Heart right ventricle (tissue), 16 donors: ENCODE measurements at regions not wholly inside any gene's neighbourhood (a gene's known extent, or its start where the extent isn't known, plus 50 kb on each side); places are given as distances from the start of the nearest gene placed in this dataset.

Source experiments
- ATAC-seq, 8 donors: fragments of 200-7000 bp; cut with Tn5 transposase; one replicate each; pipeline ENCODE4 v1.9.1; 2020; ENCODE audit warnings: mild to moderate bottlenecking in 8 of 8, moderate library complexity in 8 of 8, moderate number of reproducible peaks in 1 of 8
- DNase-seq, 2 donors: peaks; one replicate each; pipeline ENCODE4 v3.0.0-alpha.2; 2020
- H3K27ac ChIP-seq, 10 donors: fragments of 200-600 bp; sonication (generic) in 2 of 10; one replicate each; pipeline versions ENCODE4 v1.5.0 to v1.8.0; 2020 to 2022; ENCODE audit warnings: mild to moderate bottlenecking in 3 of 10
- H3K27me3 ChIP-seq, 7 donors: fragments of 200-600 bp; one replicate each; pipeline ENCODE4 v1.8.0; 2021 to 2022; ENCODE audit warnings: mild to moderate bottlenecking in 2 of 7
- H3K36me3 ChIP-seq, 9 donors: fragments of 200-600 bp; sonication (generic) in 1 of 9; one replicate each; pipeline versions ENCODE4 v1.5.0 to v1.8.0; 2020 to 2022; ENCODE audit warnings: mild to moderate bottlenecking in 2 of 9
- H3K4me1 ChIP-seq, 9 donors: fragments of 200-600 bp; sonication (generic) in 1 of 9; one replicate each; pipeline versions ENCODE4 v1.5.0 to v1.8.0; 2020 to 2022; ENCODE audit warnings: mild to moderate bottlenecking in 4 of 9
- H3K4me3 ChIP-seq, 10 donors: fragments of 200-600 bp; sonication (generic) in 2 of 10; one replicate each; pipeline versions ENCODE4 v1.5.0 to v1.8.0; 2020 to 2022; ENCODE audit warnings: mild to moderate bottlenecking in 7 of 10, moderate library complexity in 2 of 10
- H3K9me3 ChIP-seq, 11 donors: fragments of 200-600 bp in 10 of 11; sonication (generic) in 2 of 11; one replicate each; pipeline versions ENCODE4 v1.5.0 to v1.8.0; 2013 to 2022; ENCODE audit warnings: mild to moderate bottlenecking in 2 of 11, control low read depth in 1 of 11, moderate library complexity in 1 of 11
- WGBS, 2 donors: extraction: QIAGEN DNeasy Blood & Tissue Kit; methylation state at CpG; one replicate each; pipeline ENCODE4 v1.1.7; 2013; ENCODE audit warnings: inconsistent platforms in 1 of 2; 5-methylcytosine and 5-hydroxymethylcytosine counted together
- intact Hi-C, 10 donors: fragments of 100-400 bp; cut with DNase I; formaldehyde crosslinking; loops; one replicate each; pipeline versions ENCODE4 v1.11.1 to v1.14.2; 2022
- TF ChIP-seq, protein P1 (sequence below), 9 donors: fragments of 200-600 bp; sonication (generic) in 2 of 9; IDR thresholded peaks; one replicate each; pipeline versions ENCODE4 v1.5.0 to v1.8.0; 2021 to 2022; ENCODE audit warnings: antibody characterized with exemption in 9 of 9, mild to moderate bottlenecking in 5 of 9, moderate library complexity in 1 of 9
- donor health status: Arrhythmogenic right ventricular cardiomyopathy.
- donor health status: ischemic (EF 13 %, LVEDD 7.1; RV severe dilation, severe dysfunction).
- donor health status: healthy with polysubstance abuse.
- donor health status: DM: no; HTN: yes; CAD: no.
- donor health status: DM: no; HTN: no; CAD: no.
- donor health status: ischemic (EF 25% LVEDD 6.9; RV normal size, moderate dysfunction).
- donor health status: ischemic (EF 25% LVEDD 5.7; RV mildly dilated, moderate dysfunction).
- donor health status: healthy.
- donor health status: DM: yes; HTN: yes; CAD: no.
- donor health status: Ischemic cardiomyopathy.
- donor health status: ischemic (EF 35%, LVEDD 5.7; RV mildly dilated, moderate dysfunction).
- donor health status: nonischemic (EF 11% LVEDD 7.7; RV severe dilation, severe dysfunction).
- donor health status: DM: yes; HTN: yes; CAD: no.
- donor health status: PGD.
- donor health status: ischemic (EF 29% LVEDD 5.4; RV normal size, mild dysfunction).
- donor health status: nonischemic (EF 23%, LVEDD 6.1; RV moderate dilation, normal function).

DNA sequence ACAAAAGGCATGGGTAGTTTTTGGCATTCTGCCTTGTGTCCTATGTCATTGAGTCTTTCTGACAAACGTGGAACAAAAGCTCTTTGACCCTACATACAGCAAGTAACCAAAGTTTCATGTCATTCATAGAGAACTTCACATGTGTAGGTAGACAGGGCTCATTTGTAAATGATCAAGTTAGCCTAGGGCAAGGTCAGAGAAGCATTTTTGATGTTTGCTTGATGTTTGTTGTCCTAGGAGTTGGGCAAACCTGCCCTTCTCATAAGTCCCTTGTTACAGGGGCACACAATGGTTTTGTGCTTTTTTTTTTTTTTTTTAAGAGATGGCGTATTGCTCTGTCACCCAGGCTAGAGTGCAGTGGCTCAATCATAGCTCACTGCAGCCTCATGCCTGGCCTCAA lies 83.3 kb upstream of the FAM136A start:
- WGBS, 2 donors: 63 to 67% methylated on average over 2 of the region's 2 CpGs
- no peaks in the 10 kb centered on the region for H3K36me3 ChIP-seq
- TF ChIP-seq, protein P1, sequence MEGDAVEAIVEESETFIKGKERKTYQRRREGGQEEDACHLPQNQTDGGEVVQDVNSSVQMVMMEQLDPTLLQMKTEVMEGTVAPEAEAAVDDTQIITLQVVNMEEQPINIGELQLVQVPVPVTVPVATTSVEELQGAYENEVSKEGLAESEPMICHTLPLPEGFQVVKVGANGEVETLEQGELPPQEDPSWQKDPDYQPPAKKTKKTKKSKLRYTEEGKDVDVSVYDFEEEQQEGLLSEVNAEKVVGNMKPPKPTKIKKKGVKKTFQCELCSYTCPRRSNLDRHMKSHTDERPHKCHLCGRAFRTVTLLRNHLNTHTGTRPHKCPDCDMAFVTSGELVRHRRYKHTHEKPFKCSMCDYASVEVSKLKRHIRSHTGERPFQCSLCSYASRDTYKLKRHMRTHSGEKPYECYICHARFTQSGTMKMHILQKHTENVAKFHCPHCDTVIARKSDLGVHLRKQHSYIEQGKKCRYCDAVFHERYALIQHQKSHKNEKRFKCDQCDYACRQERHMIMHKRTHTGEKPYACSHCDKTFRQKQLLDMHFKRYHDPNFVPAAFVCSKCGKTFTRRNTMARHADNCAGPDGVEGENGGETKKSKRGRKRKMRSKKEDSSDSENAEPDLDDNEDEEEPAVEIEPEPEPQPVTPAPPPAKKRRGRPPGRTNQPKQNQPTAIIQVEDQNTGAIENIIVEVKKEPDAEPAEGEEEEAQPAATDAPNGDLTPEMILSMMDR (IDR thresholded peaks at IDR 0.05): no peak
- H3K4me1 ChIP-seq: no peaks in the 10 kb centered on the region
- intact Hi-C loops: no loop called here
- no peak overlapping the region for H3K4me3 ChIP-seq
- DNase-seq (no peak), ATAC-seq (no peak)
- H3K27ac ChIP-seq: no peak overlapping the region
- no peaks in the 10 kb centered on the region for H3K9me3 ChIP-seq
- H3K27me3 ChIP-seq: peaks cover 0 to 30% (median 15%) of the 10 kb centered on the region in 7 donors

- no peak overlapping the region for H3K27ac ChIP-seq
- DNase-seq: no peak
- peaks cover 0 to 30% (median 15%) of the 10 kb centered on the region in 7 donors for H3K27me3 ChIP-seq
- intact Hi-C loops: no loop called here
- H3K36me3 ChIP-seq: no peaks in the 10 kb centered on the region
- no peaks in the 10 kb centered on the region for H3K9me3 ChIP-seq
- H3K4me1 ChIP-seq: no peaks in the 10 kb centered on the region
- no peak for ATAC-seq
- WGBS, 2 donors: 35 to 39% methylated on average over 6 of the region's 6 CpGs
- H3K4me3 ChIP-seq: no peak overlapping the region
- TF ChIP-seq, protein P1 (IDR thresholded peaks at IDR 0.05): no peak
Observed at GRCh38 chr2:70381821-70382220, 80.0 kb upstream of the FAM136A start.

DNA sequence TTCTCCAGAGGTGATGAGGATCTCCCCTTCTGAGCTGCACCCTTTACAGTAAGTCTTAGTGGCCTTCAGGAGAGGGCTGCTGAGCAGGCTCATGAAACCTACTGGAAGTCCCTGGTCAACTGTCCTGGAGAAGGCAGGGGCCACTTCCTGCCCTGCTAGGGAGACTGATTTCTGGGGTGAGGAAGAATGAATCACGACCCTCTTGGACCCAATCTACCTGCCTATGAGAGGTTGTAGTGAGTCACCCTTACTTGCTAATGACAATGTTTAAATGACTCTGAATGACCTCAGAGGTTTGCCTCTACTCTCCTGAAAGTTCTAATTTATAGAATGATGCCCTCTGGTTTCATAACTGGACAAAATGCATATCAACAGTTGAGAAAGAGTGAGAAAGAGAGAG lies 79.4 kb upstream of the FAM136A start:
- intact Hi-C loops: no loop called here
- Histone ChIP-seq H3K36me3 (no peaks in the 10 kb centered on the region), H3K4me1 (no peaks in the 10 kb centered on the region), H3K4me3 (no peak overlapping the region), H3K27ac (no peak overlapping the region), H3K27me3 (peaks cover 0 to 30% (median 9%) of the 10 kb centered on the region in 7 donors), H3K9me3 (no peaks in the 10 kb centered on the region)
- WGBS, 2 donors: 75 to 82% methylated on average over 1 of the region's 1 CpG
- ATAC-seq (no peak), DNase-seq (no peak)
- TF ChIP-seq, protein P1 (IDR thresholded peaks at IDR 0.05): no peak

DNA sequence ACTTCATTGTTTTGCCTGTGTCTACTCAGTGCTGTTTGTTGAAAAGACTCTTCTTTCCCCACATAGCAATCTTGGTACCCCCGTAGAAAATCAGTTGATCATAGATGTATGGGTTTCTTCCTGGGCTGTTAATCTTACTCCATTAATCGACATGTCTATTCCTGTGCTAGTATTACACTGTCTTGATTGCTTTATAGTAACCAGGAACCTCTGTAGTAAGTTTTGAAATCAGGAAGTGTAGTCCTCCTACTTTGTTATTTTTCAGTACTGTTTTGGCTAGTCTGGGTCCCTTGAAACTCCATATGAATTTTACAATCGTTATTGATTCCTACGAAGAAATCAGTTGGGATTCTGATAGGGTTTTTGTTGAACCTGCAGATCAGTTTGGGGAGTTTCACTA lies 78.8 kb upstream of the FAM136A start:
- no peaks in the 10 kb centered on the region for H3K36me3 ChIP-seq
- peaks cover 0 to 28% (median 6%) of the 10 kb centered on the region in 7 donors for H3K27me3 ChIP-seq
- H3K9me3 ChIP-seq: no peaks in the 10 kb centered on the region
- ATAC-seq: no peak
- no peak overlapping the region for H3K27ac ChIP-seq
- no peak overlapping the region for H3K4me3 ChIP-seq
- TF ChIP-seq, protein P1 (IDR thresholded peaks at IDR 0.05): no peak
- no peak for DNase-seq
- 76 to 79% methylated on average over 4 of the region's 4 CpGs for WGBS, 2 donors
- intact Hi-C loops: no loop called here
- no peaks in the 10 kb centered on the region for H3K4me1 ChIP-seq
